HEK293 (cell line): ENCODE measurements at regions not wholly inside any gene's neighbourhood (a gene's known extent, or its start where the extent isn't known, plus 50 kb on each side); places are given as distances from the start of the nearest gene placed in this dataset.
"Not testable (repeated sequence)": the region's sequence is repeated elsewhere in the genome, so short reads cannot be mapped to it uniquely, and the experiment has no call there.

Source experiments
- CTCF ChIA-PET: fragments of 350-600 bp; formaldehyde crosslinking; extraction: SDS; loops from one replicate; lab custom pipeline; 2021; ENCODE audit warnings: antibody characterized with exemption; lab: Yijun Ruan, JAX
- POLR2A ChIA-PET: fragments of 300-600 bp; formaldehyde crosslinking; extraction: SDS; loops from one replicate; lab custom pipeline; 2020; ENCODE audit warnings: antibody characterized with exemption, inconsistent platforms; lab: Yijun Ruan, JAX
- H3K27ac ChIP-seq: fragments of 200-500 bp; sonication (Bioruptor generic); 2 replicates; pipeline ENCODE4 v1.5.1; 2014; ENCODE audit warnings: low read depth, low read length, control low read depth, inconsistent platforms; ENCODE audit errors: extremely low read depth
- H3K36me3 ChIP-seq, 2 experiments: fragments of 200-500 bp in 1 of 2; sonication (Bioruptor generic) in 1 of 2; 1 replicate in 1 of 2; 2 replicates in 1 of 2; pipeline ENCODE4 v1.5.1; 2014 to 2017; ENCODE audit warnings: inconsistent platforms in 2 of 2, low read length in 2 of 2; ENCODE audit not compliant: control insufficient read depth in 2 of 2, insufficient read depth in 1 of 2
- H3K4me1 ChIP-seq: fragments of 200-500 bp; sonication (Bioruptor generic); 2 replicates; pipeline ENCODE4 v1.5.1; 2014; ENCODE audit warnings: mild to moderate bottlenecking, low read length, inconsistent platforms; ENCODE audit not compliant: control insufficient read depth, insufficient read depth
- H3K4me3 ChIP-seq: 2 replicates; pipeline ENCODE4 v1.5.1; 2011; ENCODE audit warnings: low read depth, mild to moderate bottlenecking, control low read depth, low read length, moderate library complexity
- H3K9me3 ChIP-seq: fragments of 200-500 bp; sonication (Bioruptor generic); 2 replicates; pipeline ENCODE4 v1.5.1; 2014; ENCODE audit warnings: low read depth, low read length, inconsistent platforms; ENCODE audit not compliant: control insufficient read depth, insufficient read depth
- GLIS1 ChIP-seq: fragments of 450-650 bp; formaldehyde crosslinking; IDR thresholded peaks from 2 replicates; pipeline ENCODE4 v1.5.1; 2016; ENCODE audit warnings: missing biosample characterization, missing genetic modification characterization
- INSM2 ChIP-seq: fragments of 450-650 bp; formaldehyde crosslinking; IDR thresholded peaks from 2 replicates; pipeline ENCODE4 v1.5.1; 2016; ENCODE audit warnings: missing biosample characterization, missing genetic modification characterization
- KLF10 ChIP-seq: fragments of 450-650 bp; IDR thresholded peaks from 2 replicates; pipeline ENCODE4 v1.5.1; 2018; ENCODE audit warnings: missing biosample characterization, mild to moderate bottlenecking, missing genetic modification characterization
- KLF17 ChIP-seq: fragments of 450-650 bp; formaldehyde crosslinking; IDR thresholded peaks from 2 replicates; pipeline ENCODE4 v1.5.1; 2016; ENCODE audit warnings: missing biosample characterization, missing genetic modification characterization
- KLF7 ChIP-seq: fragments of 450-650 bp; formaldehyde crosslinking; IDR thresholded peaks from 2 replicates; pipeline ENCODE4 v1.5.1; 2016; ENCODE audit warnings: missing biosample characterization, missing genetic modification characterization, borderline replicate concordance
- ZBTB1 ChIP-seq: fragments of 450-650 bp; formaldehyde crosslinking; IDR thresholded peaks from 2 replicates; pipeline ENCODE4 v1.5.1; 2016; ENCODE audit warnings: missing biosample characterization, missing genetic modification characterization
- ZNF10 ChIP-seq: fragments of 450-650 bp; formaldehyde crosslinking; IDR thresholded peaks from 2 replicates; pipeline ENCODE4 v1.5.1; 2017; ENCODE audit warnings: missing biosample characterization, missing genetic modification characterization
- ZNF184 ChIP-seq: fragments of 450-650 bp; IDR thresholded peaks from 2 replicates; pipeline ENCODE4 v1.5.1; 2018; ENCODE audit warnings: missing biosample characterization, mild to moderate bottlenecking, missing genetic modification characterization
- ZNF223 ChIP-seq: fragments of 450-650 bp; formaldehyde crosslinking; IDR thresholded peaks from 2 replicates; pipeline ENCODE4 v1.5.1; 2016; ENCODE audit warnings: missing biosample characterization, missing genetic modification characterization
- ZNF335 ChIP-seq: fragments of 450-650 bp; formaldehyde crosslinking; conservative IDR thresholded peaks from 2 replicates; pipeline ENCODE4 v1.5.1; 2016; ENCODE audit warnings: missing biosample characterization, missing genetic modification characterization
- ZNF398 ChIP-seq: fragments of 450-650 bp; formaldehyde crosslinking; IDR thresholded peaks from 2 replicates; pipeline ENCODE4 v1.5.1; 2017; ENCODE audit warnings: missing biosample characterization, missing genetic modification characterization
- ZNF510 ChIP-seq: fragments of 450-650 bp; formaldehyde crosslinking; IDR thresholded peaks from 2 replicates; pipeline ENCODE4 v1.5.1; 2018; ENCODE audit warnings: mild to moderate bottlenecking, missing genetic modification characterization, missing biosample characterization; ENCODE audit not compliant: insufficient replicate concordance
- ZNF580 ChIP-seq: fragments of 450-650 bp; formaldehyde crosslinking; IDR thresholded peaks from 2 replicates; pipeline ENCODE4 v1.5.1; 2016; ENCODE audit warnings: missing biosample characterization, missing genetic modification characterization
- ZNF596 ChIP-seq: fragments of 450-650 bp; IDR thresholded peaks from 2 replicates; pipeline ENCODE4 v1.5.0; 2018; ENCODE audit warnings: missing biosample characterization, mild to moderate bottlenecking, missing genetic modification characterization, moderate library complexity
- ZNF660 ChIP-seq: fragments of 450-650 bp; IDR thresholded peaks from 2 replicates; pipeline ENCODE4 v1.5.1; 2018; ENCODE audit warnings: missing biosample characterization, mild to moderate bottlenecking, missing genetic modification characterization
- ZSCAN16 ChIP-seq: fragments of 450-650 bp; formaldehyde crosslinking; IDR thresholded peaks from 2 replicates; pipeline ENCODE4 v1.5.1; 2016; ENCODE audit warnings: missing biosample characterization, missing genetic modification characterization
- ZSCAN30 ChIP-seq: fragments of 450-650 bp; IDR thresholded peaks from 2 replicates; pipeline ENCODE4 v1.5.1; 2018; ENCODE audit warnings: missing biosample characterization, mild to moderate bottlenecking, missing genetic modification characterization, moderate library complexity
- ZSCAN4 ChIP-seq: fragments of 450-650 bp; formaldehyde crosslinking; IDR thresholded peaks from 2 replicates; pipeline ENCODE4 v1.5.1; 2017; ENCODE audit warnings: missing biosample characterization, missing genetic modification characterization

- POLR2A ChIA-PET = no interaction called here
- H3K4me3 ChIP-seq = no peak overlapping the region
- no peaks in the 10 kb centered on the region for H3K36me3 ChIP-seq
- no peak for TF ChIP-seq ZSCAN4 (tag by site-specific recombination)
- no peak for TF ChIP-seq GLIS1 (tag by site-specific recombination)
- no peak for TF ChIP-seq ZNF10 (tag by site-specific recombination)
- TF ChIP-seq KLF7 (tag by site-specific recombination) = no peak
- TF ChIP-seq KLF10 (tag by site-specific recombination) = no peak
- no peak for TF ChIP-seq ZNF223 (tag by site-specific recombination)
- TF ChIP-seq ZSCAN16 = no peak
- no peak for TF ChIP-seq ZBTB1 (tag by site-specific recombination)
- no peak for TF ChIP-seq ZSCAN30 (tag by site-specific recombination)
- no peak for TF ChIP-seq ZNF398
- no peak for TF ChIP-seq ZNF596 (tag by site-specific recombination)
- no peak for TF ChIP-seq ZNF660 (tag by site-specific recombination)
- TF ChIP-seq ZNF184 = no peak
- TF ChIP-seq ZNF580 (tag by site-specific recombination) = no peak
- no peak for TF ChIP-seq ZNF335 (tag by site-specific recombination)
- no peak for TF ChIP-seq ZNF510 (tag by site-specific recombination)
- TF ChIP-seq KLF17 (tag by site-specific recombination) = no peak
- no peak for TF ChIP-seq INSM2 (tag by site-specific recombination)
- no peaks in the 10 kb centered on the region for H3K4me1 ChIP-seq
- no peak overlapping the region for H3K27ac ChIP-seq
- CTCF ChIA-PET = no interaction called here
- H3K9me3 ChIP-seq = no peaks in the 10 kb centered on the region
Observed at GRCh38 chr12:97650242-97650641, 187.6 kb downstream of the RMST start.

GRCh38 chr12:97656548-97656947, 193.9 kb downstream of the RMST start:
- H3K4me3 ChIP-seq, H3K36me3 ChIP-seq, POLR2A ChIA-PET, H3K9me3 ChIP-seq, H3K27ac ChIP-seq, CTCF ChIA-PET, H3K4me1 ChIP-seq: not testable (repeated sequence)
